GM06990 (cell line): ENCODE measurements at regions not wholly inside any gene's neighbourhood (a gene's known extent, or its start where the extent isn't known, plus 50 kb on each side); places are given as distances from the start of the nearest gene placed in this dataset.

Experiments used
- DNase-seq: peaks from one replicate; pipeline ENCODE4 v3.0.0-alpha.2; 2011; ENCODE audit not compliant: insufficient read length; ENCODE audit errors: extremely low read depth
- H3K27me3 ChIP-seq: replicated peaks from 2 replicates; pipeline ENCODE4 v1.6.0; 2011; ENCODE audit warnings: low read length; ENCODE audit not compliant: control insufficient read depth, insufficient read depth
- H3K36me3 ChIP-seq: 2 replicates; pipeline ENCODE4 v1.5.1; 2011; ENCODE audit warnings: low read length; ENCODE audit not compliant: control insufficient read depth, insufficient read depth
- H3K4me3 ChIP-seq: replicated peaks from 2 replicates; pipeline ENCODE4 v1.5.1; 2011; ENCODE audit warnings: low read depth, mild to moderate bottlenecking, control low read depth, low read length
- CTCF ChIP-seq: IDR thresholded peaks from 2 replicates; pipeline ENCODE4 v1.5.1; 2011; ENCODE audit warnings: low read length, control low read depth, mild to moderate bottlenecking, inconsistent platforms; ENCODE audit not compliant: insufficient read depth, poor library complexity, severe bottlenecking

- no peak for DNase-seq
- no peaks in the 10 kb centered on the region for H3K36me3 ChIP-seq
- no peaks in the 10 kb centered on the region for H3K27me3 ChIP-seq
- no peak for TF ChIP-seq CTCF
- no peak overlapping the region for H3K4me3 ChIP-seq
Observed at GRCh38 chrX:22691966-22692565, 307.7 kb upstream of the DDX53 start.

DNA sequence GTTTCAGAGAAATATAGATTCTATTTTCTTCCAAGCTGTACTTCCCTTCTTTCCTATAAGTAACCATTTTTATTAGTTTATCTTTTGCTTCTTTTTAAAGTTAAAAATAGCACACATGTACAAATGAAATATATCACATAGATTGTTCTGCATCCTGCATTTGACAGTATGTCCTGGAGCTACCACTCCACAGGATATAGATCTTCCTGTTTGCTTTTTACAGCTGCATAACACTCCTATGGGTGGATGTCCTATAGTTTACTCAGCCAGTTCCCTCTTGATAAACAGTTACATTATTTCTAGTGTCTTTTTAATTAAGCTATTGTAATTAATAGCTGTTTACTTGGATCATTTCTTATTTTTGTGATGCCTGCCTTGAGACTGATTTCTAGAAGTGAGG lies 301.6 kb upstream of the DDX53 start:
- Histone ChIP-seq H3K27me3 (no peaks in the 10 kb centered on the region), H3K4me3 (no peak overlapping the region), H3K36me3 (no peaks in the 10 kb centered on the region)
- no peak for DNase-seq
- no peak for TF ChIP-seq CTCF

DNA sequence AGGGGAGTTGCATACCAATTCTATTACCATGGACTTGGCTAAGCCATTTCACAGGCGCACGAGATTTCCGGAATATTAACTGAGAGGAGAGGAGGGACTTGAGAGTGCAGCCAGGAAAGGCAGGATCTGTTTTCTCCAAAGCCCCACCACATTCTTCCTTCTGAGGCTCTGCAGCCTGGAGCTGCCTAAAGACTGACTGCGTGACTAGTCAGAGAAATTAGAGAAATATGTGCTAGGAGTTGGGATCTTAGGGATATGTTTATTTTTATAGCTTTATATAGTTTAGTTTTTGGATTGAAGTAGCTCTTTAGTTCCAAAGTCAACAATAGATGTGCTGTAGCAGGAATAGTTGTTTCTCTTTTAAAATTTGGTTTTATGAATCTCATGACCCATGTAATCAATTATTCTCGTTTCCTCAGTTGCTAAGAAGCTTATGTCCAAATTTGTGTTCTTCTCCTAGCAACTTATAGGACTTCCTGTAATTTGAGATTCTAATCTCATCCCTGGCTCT lies 300.1 kb upstream of the DDX53 start:
- no peaks in the 10 kb centered on the region for H3K36me3 ChIP-seq
- no peak for TF ChIP-seq CTCF
- DNase-seq = no peak
- H3K27me3 ChIP-seq = no peaks in the 10 kb centered on the region
- no peak overlapping the region for H3K4me3 ChIP-seq

DNA sequence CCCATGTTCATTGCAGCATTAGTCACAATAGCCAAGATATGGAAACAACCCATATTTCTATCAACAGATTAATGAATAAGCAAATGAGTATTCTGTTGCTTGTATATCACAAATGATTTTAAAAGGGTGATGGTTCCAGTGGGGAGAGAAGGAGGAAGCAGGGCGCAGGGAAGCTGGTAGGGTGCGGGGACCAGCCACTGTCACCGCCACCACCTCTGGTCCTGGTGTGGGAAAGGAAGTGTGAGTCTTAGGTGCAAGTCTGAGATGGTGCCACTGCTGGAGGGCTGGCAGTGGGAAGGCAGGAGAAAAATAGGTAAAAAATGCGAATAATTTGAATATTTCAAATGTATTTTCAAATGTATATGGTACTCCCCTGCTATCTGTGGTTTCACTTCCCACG lies 286.8 kb upstream of the DDX53 start:
- Histone ChIP-seq H3K36me3 (no peaks in the 10 kb centered on the region), H3K27me3 (no peaks in the 10 kb centered on the region), H3K4me3 (no peak overlapping the region)
- DNase-seq = no peak
- TF ChIP-seq CTCF = no peak

- no peaks in the 10 kb centered on the region for H3K27me3 ChIP-seq
- DNase-seq = no peak
- no peak overlapping the region for H3K4me3 ChIP-seq
- TF ChIP-seq CTCF = no peak
- H3K36me3 ChIP-seq = no peaks in the 10 kb centered on the region
Observed at GRCh38 chrX:22730542-22730941, 269.2 kb upstream of the DDX53 start.

DNA sequence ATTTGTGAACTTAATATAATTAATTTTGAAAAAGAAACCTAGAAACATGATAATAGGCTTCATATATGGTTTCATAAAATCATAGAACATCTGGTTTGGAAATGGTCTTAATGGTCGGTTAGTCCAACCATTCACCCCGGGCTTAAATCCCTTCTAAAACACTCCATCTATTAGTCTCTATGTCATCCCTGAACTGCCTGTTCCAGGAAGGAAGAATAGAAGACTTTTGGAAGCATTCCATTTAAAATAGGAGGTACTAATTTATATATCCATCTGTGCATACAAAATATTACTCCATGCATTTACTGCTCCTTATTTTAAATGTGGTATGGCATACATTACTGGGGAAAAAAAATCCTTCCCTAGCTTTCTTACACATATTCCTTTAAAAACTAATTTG lies 262.2 kb upstream of the DDX53 start:
- DNase-seq = no peak
- no peaks in the 10 kb centered on the region for H3K36me3 ChIP-seq
- no peak for TF ChIP-seq CTCF
- H3K27me3 ChIP-seq = no peaks in the 10 kb centered on the region
- H3K4me3 ChIP-seq = no peak overlapping the region
